ENCODE measurements at regions not wholly inside any gene's neighbourhood (a gene's known extent, or its start where the extent isn't known, plus 50 kb on each side); places are given as distances from the start of the nearest gene placed in this dataset.
A peak's percentile ranks its signal among the peaks of the same experiment; 100 is the strongest.

DNA sequence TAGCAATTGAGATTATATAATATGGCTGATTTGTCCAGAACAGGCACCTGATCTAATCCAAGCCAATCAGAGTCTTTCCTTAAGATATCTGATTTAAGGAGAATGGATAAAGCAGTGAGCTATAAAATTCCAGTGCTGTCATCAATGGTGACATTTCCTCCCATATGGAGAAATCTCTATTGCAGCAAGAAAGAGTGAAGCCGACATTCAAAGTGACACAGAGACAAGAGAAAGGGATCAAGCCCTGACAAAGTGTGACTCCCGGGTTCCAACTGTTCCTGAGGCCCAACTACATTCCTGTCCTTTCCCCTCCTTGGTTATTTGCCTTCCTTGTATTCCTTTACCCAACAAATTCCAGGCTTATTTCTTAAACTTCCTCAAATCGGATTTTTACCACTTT, 430.0 kb upstream of the SOX5 start:
- Histone ChIP-seq H3K27ac (ENCODE audit: low read depth, low read length) (no peak overlapping the region), H3K4me3 (ENCODE audit: insufficient read depth, low read depth, low read length) (no peak overlapping the region), H3K9me3 (ENCODE audit: insufficient read depth, low read depth, low read length) (no peaks in the 10 kb centered on the region), H2AFZ (ENCODE audit: low read depth, low read length) (no peak overlapping the region), H3K79me2 (ENCODE audit: insufficient read depth, low read length) (no peaks in the 10 kb centered on the region), H3K9ac (ENCODE audit: low read length) (no peak overlapping the region), H3K36me3 (ENCODE audit: insufficient read depth, low read length) (no peaks in the 10 kb centered on the region), H3K4me2 (ENCODE audit: low read length) (no peak overlapping the region), H3K4me1 (ENCODE audit: insufficient read depth, low read length) (no peaks in the 10 kb centered on the region), H3K27me3 (ENCODE audit: insufficient read depth, low read length) (no peaks in the 10 kb centered on the region), H4K20me1 (ENCODE audit: insufficient read depth, low read length) (no peaks in the 10 kb centered on the region)
- Mint-ChIP-seq H3K27me3 (ENCODE audit: low read depth, unreplicated experiment) (no peaks in the 10 kb centered on the region), H3K4me1 (ENCODE audit: low read depth, unreplicated experiment) (no peaks in the 10 kb centered on the region), H3K27ac (ENCODE audit: unreplicated experiment) (no peak overlapping the region), H3K9me3 (ENCODE audit: unreplicated experiment) (peaks cover 3% of the 10 kb centered on the region), H3K4me3 (ENCODE audit: unreplicated experiment) (no peak overlapping the region), H3K36me3 (ENCODE audit: low read depth, unreplicated experiment) (no peaks in the 10 kb centered on the region)
- no peak for DNase-seq (ENCODE audit: low read depth)
- TF ChIP-seq EZH2 (IDR thresholded peaks at IDR 0.05; ENCODE audit: insufficient read depth, low read length): no peak
- TF ChIP-seq, protein P1, sequence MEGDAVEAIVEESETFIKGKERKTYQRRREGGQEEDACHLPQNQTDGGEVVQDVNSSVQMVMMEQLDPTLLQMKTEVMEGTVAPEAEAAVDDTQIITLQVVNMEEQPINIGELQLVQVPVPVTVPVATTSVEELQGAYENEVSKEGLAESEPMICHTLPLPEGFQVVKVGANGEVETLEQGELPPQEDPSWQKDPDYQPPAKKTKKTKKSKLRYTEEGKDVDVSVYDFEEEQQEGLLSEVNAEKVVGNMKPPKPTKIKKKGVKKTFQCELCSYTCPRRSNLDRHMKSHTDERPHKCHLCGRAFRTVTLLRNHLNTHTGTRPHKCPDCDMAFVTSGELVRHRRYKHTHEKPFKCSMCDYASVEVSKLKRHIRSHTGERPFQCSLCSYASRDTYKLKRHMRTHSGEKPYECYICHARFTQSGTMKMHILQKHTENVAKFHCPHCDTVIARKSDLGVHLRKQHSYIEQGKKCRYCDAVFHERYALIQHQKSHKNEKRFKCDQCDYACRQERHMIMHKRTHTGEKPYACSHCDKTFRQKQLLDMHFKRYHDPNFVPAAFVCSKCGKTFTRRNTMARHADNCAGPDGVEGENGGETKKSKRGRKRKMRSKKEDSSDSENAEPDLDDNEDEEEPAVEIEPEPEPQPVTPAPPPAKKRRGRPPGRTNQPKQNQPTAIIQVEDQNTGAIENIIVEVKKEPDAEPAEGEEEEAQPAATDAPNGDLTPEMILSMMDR (IDR thresholded peaks at IDR 0.05; ENCODE audit: insufficient read depth, low read depth, low read length): no peak
- no peak for FAIRE-seq

DNA sequence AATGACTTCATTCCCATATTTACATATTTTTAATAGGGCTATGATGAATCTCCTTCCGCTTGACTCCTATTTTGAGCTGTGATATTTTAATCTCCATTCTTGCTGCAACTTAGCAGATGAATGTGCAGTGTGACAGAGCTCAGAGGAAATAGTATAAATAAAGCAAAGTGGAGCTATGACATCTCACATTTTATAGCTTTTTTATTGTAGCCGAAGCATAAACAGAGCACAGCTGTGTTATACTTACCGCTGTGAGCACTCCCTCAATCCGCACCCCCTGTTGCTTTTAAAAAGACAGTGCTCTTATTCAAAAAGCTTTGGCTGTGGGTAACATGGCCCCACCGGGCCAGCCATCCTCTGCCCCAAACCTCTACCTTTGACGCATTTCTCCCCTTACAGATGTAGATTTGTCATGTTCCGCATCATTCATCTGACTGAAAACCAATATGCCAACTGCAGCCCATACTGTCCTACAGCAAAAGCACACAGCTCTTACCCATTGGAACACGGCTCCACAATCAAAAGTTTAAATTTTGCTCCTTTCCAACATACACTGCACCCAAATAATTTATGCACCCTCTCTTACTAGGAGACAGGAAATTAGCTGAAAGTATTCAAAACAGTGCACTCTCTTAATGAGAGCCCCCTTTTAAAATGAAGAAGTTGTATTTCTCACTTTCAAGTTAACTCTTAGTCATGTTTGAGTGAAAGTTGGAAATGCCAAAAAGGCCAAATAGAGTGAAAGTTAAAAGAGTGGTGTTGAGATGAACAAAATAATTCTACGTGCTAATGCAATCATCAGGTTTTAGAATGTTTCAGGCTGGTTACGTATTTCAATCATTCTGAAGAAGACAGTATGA, 429.3 kb upstream of the SOX5 start:
- TF ChIP-seq, protein P1 (IDR thresholded peaks at IDR 0.05; ENCODE audit: insufficient read depth, low read depth, low read length): no peak
- no peak for TF ChIP-seq EZH2 (IDR thresholded peaks at IDR 0.05; ENCODE audit: insufficient read depth, low read length)
- no peaks in the 10 kb centered on the region for H3K9me3 ChIP-seq (ENCODE audit: insufficient read depth, low read depth, low read length)
- Mint-ChIP-seq H3K4me1 (ENCODE audit: low read depth, unreplicated experiment) (no peaks in the 10 kb centered on the region), H3K4me3 (ENCODE audit: unreplicated experiment) (no peak overlapping the region), H3K27me3 (ENCODE audit: low read depth, unreplicated experiment) (no peaks in the 10 kb centered on the region), H3K27ac (ENCODE audit: unreplicated experiment) (no peak overlapping the region), H3K36me3 (ENCODE audit: low read depth, unreplicated experiment) (no peaks in the 10 kb centered on the region), H3K9me3 (ENCODE audit: unreplicated experiment) (peaks cover 3% of the 10 kb centered on the region)
- H3K36me3 ChIP-seq (ENCODE audit: insufficient read depth, low read length): no peaks in the 10 kb centered on the region
- no peaks in the 10 kb centered on the region for H3K4me1 ChIP-seq (ENCODE audit: insufficient read depth, low read length)
- no peaks in the 10 kb centered on the region for H3K27me3 ChIP-seq (ENCODE audit: insufficient read depth, low read length)
- H3K79me2 ChIP-seq (ENCODE audit: insufficient read depth, low read length): no peaks in the 10 kb centered on the region
- no peaks in the 10 kb centered on the region for H4K20me1 ChIP-seq (ENCODE audit: insufficient read depth, low read length)
- DNase-seq (ENCODE audit: low read depth): peak; percentile 54
- no peak overlapping the region for H3K27ac ChIP-seq (ENCODE audit: low read depth, low read length)
- H2AFZ ChIP-seq (ENCODE audit: low read depth, low read length): no peak overlapping the region
- H3K4me3 ChIP-seq (ENCODE audit: insufficient read depth, low read depth, low read length): no peak overlapping the region
- FAIRE-seq: no peak
- H3K4me2 ChIP-seq (ENCODE audit: low read length): peak overlapping the region; percentile 21
- H3K9ac ChIP-seq (ENCODE audit: low read length): no peak overlapping the region

DNA sequence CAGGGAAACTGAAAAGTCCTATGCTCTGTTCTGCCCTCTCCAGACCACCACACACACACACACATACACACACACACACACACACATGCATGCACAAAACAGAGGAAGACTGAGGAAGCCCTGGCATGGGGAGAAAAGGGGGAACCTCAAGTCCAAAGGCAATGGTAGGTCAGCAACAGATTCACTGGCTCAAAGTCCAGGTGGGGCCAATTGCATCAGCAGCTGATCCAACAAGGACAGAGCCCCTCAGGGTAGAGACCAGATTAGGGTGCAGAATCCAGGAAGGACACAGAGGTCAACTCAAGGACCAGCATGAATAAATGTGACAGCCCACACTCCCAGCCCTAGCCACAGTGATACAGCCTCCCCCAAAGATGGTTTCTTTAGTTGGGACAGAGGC, 425.0 kb upstream of the SOX5 start:
- H3K27me3 ChIP-seq (ENCODE audit: insufficient read depth, low read length): no peaks in the 10 kb centered on the region
- Mint-ChIP-seq H3K4me3 (ENCODE audit: unreplicated experiment) (no peak overlapping the region), H3K27ac (ENCODE audit: unreplicated experiment) (no peak overlapping the region), H3K27me3 (ENCODE audit: low read depth, unreplicated experiment) (no peaks in the 10 kb centered on the region), H3K9me3 (ENCODE audit: unreplicated experiment) (no peaks in the 10 kb centered on the region), H3K4me1 (ENCODE audit: low read depth, unreplicated experiment) (no peaks in the 10 kb centered on the region), H3K36me3 (ENCODE audit: low read depth, unreplicated experiment) (no peaks in the 10 kb centered on the region)
- H3K27ac ChIP-seq (ENCODE audit: low read depth, low read length): no peak overlapping the region
- no peak overlapping the region for H3K4me2 ChIP-seq (ENCODE audit: low read length)
- no peaks in the 10 kb centered on the region for H3K36me3 ChIP-seq (ENCODE audit: insufficient read depth, low read length)
- H4K20me1 ChIP-seq (ENCODE audit: insufficient read depth, low read length): no peaks in the 10 kb centered on the region
- no peaks in the 10 kb centered on the region for H3K9me3 ChIP-seq (ENCODE audit: insufficient read depth, low read depth, low read length)
- no peak overlapping the region for H3K4me3 ChIP-seq (ENCODE audit: insufficient read depth, low read depth, low read length)
- DNase-seq (ENCODE audit: low read depth) (no peak), FAIRE-seq (no peak)
- H2AFZ ChIP-seq (ENCODE audit: low read depth, low read length): no peak overlapping the region
- no peak for TF ChIP-seq EZH2 (IDR thresholded peaks at IDR 0.05; ENCODE audit: insufficient read depth, low read length)
- TF ChIP-seq, protein P1 (IDR thresholded peaks at IDR 0.05; ENCODE audit: insufficient read depth, low read depth, low read length): no peak
- no peaks in the 10 kb centered on the region for H3K79me2 ChIP-seq (ENCODE audit: insufficient read depth, low read length)
- no peak overlapping the region for H3K9ac ChIP-seq (ENCODE audit: low read length)
- H3K4me1 ChIP-seq (ENCODE audit: insufficient read depth, low read length): no peaks in the 10 kb centered on the region
